ENCODE measurements at regions not wholly inside any gene's neighbourhood (a gene's known extent, or its start where the extent isn't known, plus 50 kb on each side); places are given as distances from the start of the nearest gene placed in this dataset.

- Histone ChIP-seq H3K4ac (ENCODE audit: low read depth, low read length) (no peak overlapping the region), H3K56ac (ENCODE audit: insufficient read length, low read depth, low read length) (no peak overlapping the region), H4K8ac (replicated peaks; ENCODE audit: insufficient read length, low read depth, low read length) (no peak overlapping the region), H4K20me1 (ENCODE audit: control insufficient read depth, insufficient read depth, insufficient read length) (no peaks in the 10 kb centered on the region), H3T11ph (ENCODE audit: low read length) (no peak overlapping the region), H3K23ac (ENCODE audit: insufficient read length, low read depth, low read length) (no peak overlapping the region), H4K5ac (ENCODE audit: insufficient read length, low read depth, low read length) (no peak overlapping the region), H2AK5ac (ENCODE audit: insufficient read length, low read length) (no peak overlapping the region), H2BK12ac (ENCODE audit: insufficient read length, low read depth, low read length) (no peak overlapping the region), H3K4me1 (ENCODE audit: insufficient read depth, low read length) (peaks cover 15% of the 10 kb centered on the region), H2BK15ac (ENCODE audit: low read depth, low read length) (no peak overlapping the region), H2BK20ac (ENCODE audit: low read depth, low read length, poor library complexity, severe bottlenecking) (no peak overlapping the region), H3K79me2 (ENCODE audit: insufficient read depth, low read length) (no peaks in the 10 kb centered on the region), H2BK5ac (ENCODE audit: insufficient read length, low read length) (no peak overlapping the region), H4K91ac (ENCODE audit: insufficient read length, low read depth, low read length) (no peak overlapping the region), H2AFZ (ENCODE audit: low read length) (no peak overlapping the region), H3K27ac (ENCODE audit: insufficient read length, low read depth, low read length) (no peak overlapping the region), H3K4me2 (ENCODE audit: insufficient read depth, insufficient read length, low read length) (no peak overlapping the region), H3K23me2 (ENCODE audit: insufficient read length, low read depth, low read length, poor library complexity, severe bottlenecking) (peaks cover 5% of the 10 kb centered on the region), H3K9ac (ENCODE audit: extremely low read depth, insufficient read length, low read length) (no peak overlapping the region), H3K18ac (ENCODE audit: insufficient read length, low read depth, low read length) (no peak overlapping the region), H3K27me3 (ENCODE audit: insufficient read depth, low read length) (no peaks in the 10 kb centered on the region), H3K79me1 (ENCODE audit: insufficient read depth, low read depth, low read length, poor library complexity, severe bottlenecking) (no peaks in the 10 kb centered on the region), H2BK120ac (ENCODE audit: low read depth, low read length, poor library complexity, severe bottlenecking) (no peak overlapping the region), H3K9me3 (ENCODE audit: control insufficient read depth, low read depth, low read length) (no peaks in the 10 kb centered on the region), H3K14ac (ENCODE audit: insufficient read depth, low read length) (no peak overlapping the region)
- no peak for DNase-seq
- no CpG with 5 or more reads among the region's 4 CpGs for WGBS (ENCODE audit: extremely low coverage, insufficient read length, low lambda C conversion rate)
- peaks cover 0 to 5% (median 0%) of the 10 kb centered on the region in 3 experiments; a peak in 2 of 7 replicates for H3K36me3 Mint-ChIP-seq (ENCODE audit: insufficient read depth in 1 of 3, low read depth in 3 of 3)
- H3K4me1 Mint-ChIP-seq, result peaks cover 20 to 21% of the 10 kb centered on the region in 2 experiments
- no peak overlapping the region for H3K27ac Mint-ChIP-seq
- no peaks in the 10 kb centered on the region; the same call in none of the 2 replicates for H3K27me3 Mint-ChIP-seq (ENCODE audit: low read depth)
- H3K9me3 Mint-ChIP-seq, result peaks cover 0 to 3% of the 10 kb centered on the region in 2 experiments; a peak in 3 of 5 replicates
- no peak for TF ChIP-seq CTCF (conservative IDR thresholded peaks at IDR 0.05)
- H3K4me3 Mint-ChIP-seq, result no peak overlapping the region
Measured at GRCh38 chr5:113778147-113778546, 264.7 kb downstream of the YTHDC2 start.
